ENCODE measurements at regions not wholly inside any gene's neighbourhood (a gene's known extent, or its start where the extent isn't known, plus 50 kb on each side); places are given as distances from the start of the nearest gene placed in this dataset.
"Not testable (repeated sequence)": the region's sequence is repeated elsewhere in the genome, so short reads cannot be mapped to it uniquely, and the experiment has no call there.

DNA sequence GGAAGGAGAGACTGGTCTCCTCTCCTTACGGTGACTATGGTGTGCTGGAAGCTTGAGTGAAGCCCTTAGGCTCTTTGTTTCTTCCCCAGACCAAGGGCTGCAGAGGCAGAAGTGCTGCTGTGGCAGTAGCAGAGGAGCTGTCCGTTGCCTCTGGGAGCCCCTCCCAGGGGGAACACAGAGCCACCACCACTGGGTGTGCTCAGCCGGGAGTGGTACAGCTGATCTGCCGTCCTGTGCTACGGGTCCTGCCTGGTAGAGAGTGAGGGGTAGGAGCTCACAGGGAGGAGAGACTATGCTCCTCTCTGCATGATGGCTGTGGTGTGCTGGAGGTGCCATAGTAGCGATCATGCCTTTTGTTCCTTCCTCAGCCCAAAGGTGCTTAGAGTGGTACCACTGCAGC lies 318.7 kb downstream of the DOK5 start:
- Histone ChIP-seq H3K9me2 (replicated peaks; ENCODE audit: low read depth, low read length) (no peaks in the 10 kb centered on the region), H3K4me3 (ENCODE audit: low read length, poor library complexity, severe bottlenecking) (no peak overlapping the region), H3K9me3 (ENCODE audit: insufficient read depth, low read depth, low read length) (no peaks in the 10 kb centered on the region), H3K36me3 (ENCODE audit: insufficient read depth, low read length) (no peaks in the 10 kb centered on the region), H4K20me1 (ENCODE audit: insufficient read depth, low read length, poor library complexity, severe bottlenecking) (no peaks in the 10 kb centered on the region), H3K4me1 (ENCODE audit: insufficient read depth, low read length, poor library complexity, severe bottlenecking) (no peaks in the 10 kb centered on the region), H3K79me2 (ENCODE audit: insufficient read depth, low read length) (no peaks in the 10 kb centered on the region), H3K4me2 (ENCODE audit: low read depth, low read length, poor library complexity, severe bottlenecking) (no peak overlapping the region), H3K9ac (ENCODE audit: low read depth, low read length, poor library complexity, severe bottlenecking) (no peak overlapping the region), H3F3A (ENCODE audit: low read depth) (no peaks in the 10 kb centered on the region), H2AFZ (ENCODE audit: low read length) (no peak overlapping the region), H3K27me3 (ENCODE audit: insufficient read depth, low read length, poor library complexity, severe bottlenecking) (no peaks in the 10 kb centered on the region)
- TF ChIP-seq CTCF (conservative IDR thresholded peaks at IDR 0.05; ENCODE audit: low read length) (no peak), EZH2phosphoT487 (IDR thresholded peaks at IDR 0.05; ENCODE audit: borderline replicate concordance) (no peak)

DNA sequence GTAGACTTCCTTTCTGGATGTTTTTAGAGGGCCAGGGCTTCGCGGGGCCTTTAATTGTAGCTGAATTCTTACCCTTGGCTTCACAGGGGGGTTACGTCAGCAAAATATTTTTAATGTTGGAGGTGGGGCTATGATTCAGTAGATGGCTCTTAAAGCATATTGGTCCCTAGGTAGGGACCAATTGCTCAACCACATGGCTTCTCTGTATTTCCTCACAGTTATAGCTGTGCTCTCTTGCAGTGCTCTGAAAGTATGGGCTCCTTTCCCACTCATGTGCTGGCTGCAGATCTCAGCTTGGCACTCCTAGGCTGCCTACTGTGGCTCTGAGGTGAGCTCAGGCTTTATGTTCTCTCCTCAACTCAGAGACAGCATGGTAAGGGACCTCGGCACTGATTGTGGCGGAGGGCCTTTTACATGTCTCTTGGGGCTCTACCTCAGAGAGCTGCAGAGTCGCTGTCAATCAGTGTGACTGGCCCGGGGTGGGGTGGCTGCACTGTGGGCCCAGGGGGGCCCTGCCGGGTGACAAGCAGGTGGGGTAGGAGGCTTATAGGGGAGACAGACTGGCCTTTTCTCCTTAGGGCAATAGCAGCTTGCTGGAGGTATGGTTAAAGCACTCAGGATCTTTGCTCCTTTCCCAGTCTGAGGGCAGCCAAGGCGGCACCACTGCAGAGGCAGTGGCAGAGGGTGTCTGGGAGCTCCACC lies 318.0 kb downstream of the DOK5 start:
- H3K27me3 ChIP-seq (ENCODE audit: insufficient read depth, low read length, poor library complexity, severe bottlenecking): no peaks in the 10 kb centered on the region
- H3K9ac ChIP-seq (ENCODE audit: low read depth, low read length, poor library complexity, severe bottlenecking): no peak overlapping the region
- H3K79me2 ChIP-seq (ENCODE audit: insufficient read depth, low read length): no peaks in the 10 kb centered on the region
- TF ChIP-seq CTCF (conservative IDR thresholded peaks at IDR 0.05; ENCODE audit: low read length): no peak
- H3K4me3 ChIP-seq (ENCODE audit: low read length, poor library complexity, severe bottlenecking): no peak overlapping the region
- no peaks in the 10 kb centered on the region for H3F3A ChIP-seq (ENCODE audit: low read depth)
- no peaks in the 10 kb centered on the region for H3K36me3 ChIP-seq (ENCODE audit: insufficient read depth, low read length)
- H4K20me1 ChIP-seq (ENCODE audit: insufficient read depth, low read length, poor library complexity, severe bottlenecking): no peaks in the 10 kb centered on the region
- H3K9me2 ChIP-seq (replicated peaks; ENCODE audit: low read depth, low read length): no peaks in the 10 kb centered on the region
- H3K9me3 ChIP-seq (ENCODE audit: insufficient read depth, low read depth, low read length): no peaks in the 10 kb centered on the region
- no peak overlapping the region for H2AFZ ChIP-seq (ENCODE audit: low read length)
- H3K4me2 ChIP-seq (ENCODE audit: low read depth, low read length, poor library complexity, severe bottlenecking): no peak overlapping the region
- H3K4me1 ChIP-seq (ENCODE audit: insufficient read depth, low read length, poor library complexity, severe bottlenecking): no peaks in the 10 kb centered on the region

- Histone ChIP-seq H3K27me3 (ENCODE audit: insufficient read depth, low read length, poor library complexity, severe bottlenecking) (no peaks in the 10 kb centered on the region), H3K36me3 (ENCODE audit: insufficient read depth, low read length) (no peaks in the 10 kb centered on the region), H3K9ac (ENCODE audit: low read depth, low read length, poor library complexity, severe bottlenecking) (no peak overlapping the region), H4K20me1 (ENCODE audit: insufficient read depth, low read length, poor library complexity, severe bottlenecking) (no peaks in the 10 kb centered on the region), H3K79me2 (ENCODE audit: insufficient read depth, low read length) (no peaks in the 10 kb centered on the region), H3K4me3 (ENCODE audit: low read length, poor library complexity, severe bottlenecking) (no peak overlapping the region), H3K4me2 (ENCODE audit: low read depth, low read length, poor library complexity, severe bottlenecking) (no peak overlapping the region), H3K4me1 (ENCODE audit: insufficient read depth, low read length, poor library complexity, severe bottlenecking) (no peaks in the 10 kb centered on the region), H2AFZ (ENCODE audit: low read length) (no peak overlapping the region), H3K9me3 (ENCODE audit: insufficient read depth, low read depth, low read length) (no peaks in the 10 kb centered on the region), H3F3A (ENCODE audit: low read depth) (no peaks in the 10 kb centered on the region), H3K9me2 (replicated peaks; ENCODE audit: low read depth, low read length) (no peaks in the 10 kb centered on the region)
- no peak for TF ChIP-seq EZH2phosphoT487 (IDR thresholded peaks at IDR 0.05; ENCODE audit: borderline replicate concordance)
- TF ChIP-seq CTCF (conservative IDR thresholded peaks at IDR 0.05; ENCODE audit: low read length): no peak
Measured at GRCh38 chr20:54792688-54793087, 317.3 kb downstream of the DOK5 start.

- H3K4me2 ChIP-seq (ENCODE audit: low read depth, low read length, poor library complexity, severe bottlenecking); H3K27me3 ChIP-seq (ENCODE audit: insufficient read depth, low read length, poor library complexity, severe bottlenecking); H3K9ac ChIP-seq (ENCODE audit: low read depth, low read length, poor library complexity, severe bottlenecking); H3K9me2 ChIP-seq (replicated peaks; ENCODE audit: low read depth, low read length); H3K4me1 ChIP-seq (ENCODE audit: insufficient read depth, low read length, poor library complexity, severe bottlenecking); H3K36me3 ChIP-seq (ENCODE audit: insufficient read depth, low read length); H2AFZ ChIP-seq (ENCODE audit: low read length); H3K79me2 ChIP-seq (ENCODE audit: insufficient read depth, low read length); H4K20me1 ChIP-seq (ENCODE audit: insufficient read depth, low read length, poor library complexity, severe bottlenecking); H3F3A ChIP-seq (ENCODE audit: low read depth); H3K9me3 ChIP-seq (ENCODE audit: insufficient read depth, low read depth, low read length); H3K4me3 ChIP-seq (ENCODE audit: low read length, poor library complexity, severe bottlenecking): not testable (repeated sequence)
Measured at GRCh38 chr20:54788260-54788659, 312.9 kb downstream of the DOK5 start.

DNA sequence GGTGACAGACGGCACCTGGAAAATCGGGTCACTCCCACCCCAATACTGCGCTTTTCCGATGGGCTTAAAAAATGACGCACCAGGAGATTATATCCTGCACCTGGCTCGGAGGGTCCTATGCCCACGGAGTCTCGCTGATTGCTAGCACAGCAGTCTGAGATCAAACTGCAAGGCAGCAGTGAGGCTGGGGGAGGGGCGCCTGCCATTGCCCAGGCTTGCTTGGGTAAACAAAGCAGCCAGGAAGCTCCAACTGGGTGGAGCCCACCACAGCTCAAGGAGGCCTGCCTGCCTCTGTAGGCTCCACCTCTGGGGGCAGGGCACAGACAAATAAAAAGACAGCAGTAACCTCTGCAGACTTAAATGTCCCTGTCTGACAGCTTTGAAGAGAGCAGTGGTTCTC lies 307.4 kb downstream of the DOK5 start:
- not testable (repeated sequence) for H3K9me3 ChIP-seq (ENCODE audit: insufficient read depth, low read depth, low read length); H3K9me2 ChIP-seq (replicated peaks; ENCODE audit: low read depth, low read length); H3K79me2 ChIP-seq (ENCODE audit: insufficient read depth, low read length); H3K9ac ChIP-seq (ENCODE audit: low read depth, low read length, poor library complexity, severe bottlenecking); H4K20me1 ChIP-seq (ENCODE audit: insufficient read depth, low read length, poor library complexity, severe bottlenecking); H3K4me1 ChIP-seq (ENCODE audit: insufficient read depth, low read length, poor library complexity, severe bottlenecking); H3K4me2 ChIP-seq (ENCODE audit: low read depth, low read length, poor library complexity, severe bottlenecking); H3F3A ChIP-seq (ENCODE audit: low read depth); H3K27me3 ChIP-seq (ENCODE audit: insufficient read depth, low read length, poor library complexity, severe bottlenecking); H3K4me3 ChIP-seq (ENCODE audit: low read length, poor library complexity, severe bottlenecking); H2AFZ ChIP-seq (ENCODE audit: low read length); H3K36me3 ChIP-seq (ENCODE audit: insufficient read depth, low read length)
